Panc1 (cell line): ENCODE measurements at regions not wholly inside any gene's neighbourhood (a gene's known extent, or its start where the extent isn't known, plus 50 kb on each side); places are given as distances from the start of the nearest gene placed in this dataset.

ENCODE experiments used
- ATAC-seq: fragments of 200-7000 bp; cut with Tn5 transposase; 2 replicates; pipeline ENCODE4 v1.9.1; 2020; ENCODE audit warnings: mild to moderate bottlenecking, moderate library complexity
- BruUV-seq: library from RNA; stranded (reverse); fragments of 400-500 nt; replicated peaks from 2 replicates; lab custom pipeline; 2021; lab: Mats Ljungman, UMichigan
- CTCF ChIA-PET: fragments of 300-600 bp; sonication (Branson Sonifier 250); formaldehyde crosslinking; loops from one replicate; lab custom pipeline; 2022; ENCODE audit warnings: antibody characterized with exemption; lab: Charles Lee
- POLR2A ChIA-PET: fragments of 300-600 bp; sonication (Branson Sonifier 250); formaldehyde crosslinking; loops from one replicate; lab custom pipeline; 2022; ENCODE audit warnings: antibody characterized with exemption; lab: Charles Lee
- DNase-seq: peaks from one replicate; pipeline ENCODE4 v3.0.0-alpha.2; 2010; ENCODE audit warnings: low read depth, low spot score
- H3K27ac ChIP-seq: 2 replicates; pipeline ENCODE4 v1.5.1; 2011; ENCODE audit warnings: mild to moderate bottlenecking, low read length, inconsistent platforms
- H3K27me3 ChIP-seq: fragments of 200-500 bp; sonication (Bioruptor generic); 2 replicates; pipeline ENCODE4 v1.6.0; 2014; ENCODE audit warnings: low read length, inconsistent platforms; ENCODE audit not compliant: control insufficient read depth, insufficient read depth
- H3K36me3 ChIP-seq: fragments of 200-500 bp; sonication (Bioruptor generic); 2 replicates; pipeline ENCODE4 v1.5.1; 2014; ENCODE audit warnings: inconsistent platforms, mild to moderate bottlenecking, low read length, moderate library complexity; ENCODE audit not compliant: control insufficient read depth, insufficient read depth
- H3K4me1 ChIP-seq: 2 replicates; pipeline ENCODE4 v1.5.1; 2011; ENCODE audit warnings: inconsistent platforms, mild to moderate bottlenecking, low read length, moderate library complexity; ENCODE audit not compliant: control insufficient read depth, insufficient read depth
- H3K4me3 ChIP-seq, 2 experiments: 2 replicates each; pipeline ENCODE4 v1.5.1; 2011 to 2012; ENCODE audit warnings: low read depth in 2 of 2, low read length in 2 of 2, mild to moderate bottlenecking in 2 of 2, inconsistent platforms in 1 of 2, moderate library complexity in 1 of 2
- H3K9me3 ChIP-seq: fragments of 200-500 bp; sonication (Bioruptor generic); 2 replicates; pipeline ENCODE4 v1.5.1; 2014; ENCODE audit warnings: low read depth, mild to moderate bottlenecking, inconsistent platforms, low read length, moderate library complexity; ENCODE audit not compliant: control insufficient read depth, insufficient read depth
- CTCF ChIP-seq: fragments of 450-650 bp; IDR thresholded peaks from 2 replicates; pipeline ENCODE4 v1.5.1; 2017; ENCODE audit warnings: mild to moderate bottlenecking
- POLR2AphosphoS5 ChIP-seq: IDR thresholded peaks from 2 replicates; pipeline ENCODE4 v1.6.1; 2012; ENCODE audit warnings: mild to moderate bottlenecking, low read depth, low read length, moderate library complexity
- REST ChIP-seq, 2 experiments: IDR thresholded peaks; 2 replicates each; pipeline ENCODE4 v1.6.1; 2011 to 2012; ENCODE audit warnings: low read depth in 2 of 2, control low read depth in 1 of 2, low read length in 1 of 2, mild to moderate bottlenecking in 1 of 2, moderate library complexity in 1 of 2; ENCODE audit not compliant: insufficient read depth in 1 of 2
- SIN3A ChIP-seq: IDR thresholded peaks from 2 replicates; pipeline ENCODE4 v1.6.1; 2012; ENCODE audit warnings: low read depth, mild to moderate bottlenecking, low read length, moderate library complexity, borderline replicate concordance; ENCODE audit not compliant: insufficient read depth
- TCF7L2 ChIP-seq: IDR thresholded peaks from 2 replicates; pipeline ENCODE4 v1.6.1; 2011; ENCODE audit warnings: mild to moderate bottlenecking, low read depth, low read length, inconsistent platforms
- in situ Hi-C: cut with HindIII; loops from 2 replicates; pipeline ENCODE4 v1.10.0; 2016; ENCODE audit warnings: low sequenced_read_pairs, low pct_unique_long_range_greater_than_20kb
- intact Hi-C: fragments of 100-400 bp; cut with micrococcal nuclease; formaldehyde crosslinking; loops from one replicate; pipeline ENCODE4 v1.10.0; 2022; ENCODE audit not compliant: unreplicated experiment

- no TSS peak for BruUV-seq
- no peak overlapping the region for H3K4me3 ChIP-seq
- no peaks in the 10 kb centered on the region for H3K27me3 ChIP-seq
- in situ Hi-C loops (no loop called here), intact Hi-C loops (no loop called here)
- TF ChIP-seq TCF7L2: no peak
- TF ChIP-seq POLR2AphosphoS5: no peak
- no peak for TF ChIP-seq SIN3A
- TF ChIP-seq CTCF: no peak
- no peak for TF ChIP-seq REST (IDR thresholded peaks at IDR 0.05; ENCODE audit: insufficient read depth in 1 of 2, low read depth in 2 of 2, low read length in 1 of 2)
- H3K9me3 ChIP-seq: no peaks in the 10 kb centered on the region
- POLR2A ChIA-PET: no interaction called here
- H3K36me3 ChIP-seq: no peaks in the 10 kb centered on the region
- CTCF ChIA-PET: no interaction called here
- no peak overlapping the region for H3K27ac ChIP-seq
- DNase-seq (no peak), ATAC-seq (no peak)
- no peaks in the 10 kb centered on the region for H3K4me1 ChIP-seq
These were observed 166.0 kb downstream of the TMEM47 start for GRCh38 chrX:34491126-34491525.

GRCh38 chrX:34487364-34487763, 169.7 kb downstream of the TMEM47 start:
- BruUV-seq: no TSS peak
- no peak for TF ChIP-seq CTCF
- no peak for TF ChIP-seq POLR2AphosphoS5
- TF ChIP-seq SIN3A: no peak
- TF ChIP-seq REST (IDR thresholded peaks at IDR 0.05; ENCODE audit: insufficient read depth in 1 of 2, low read depth in 2 of 2, low read length in 1 of 2): no peak
- TF ChIP-seq TCF7L2: no peak
- in situ Hi-C loops (no loop called here), intact Hi-C loops (no loop called here)
- H3K9me3 ChIP-seq: no peaks in the 10 kb centered on the region
- H3K27ac ChIP-seq: no peak overlapping the region
- ChIA-PET POLR2A (no interaction called here), CTCF (no interaction called here)
- H3K27me3 ChIP-seq: no peaks in the 10 kb centered on the region
- no peak overlapping the region for H3K4me3 ChIP-seq
- DNase-seq (no peak), ATAC-seq (no peak)
- no peaks in the 10 kb centered on the region for H3K36me3 ChIP-seq
- H3K4me1 ChIP-seq: no peaks in the 10 kb centered on the region
